Smooth muscle cell (in vitro differentiated cells): ENCODE measurements at regions not wholly inside any gene's neighbourhood (a gene's known extent, or its start where the extent isn't known, plus 50 kb on each side); places are given as distances from the start of the nearest gene placed in this dataset.

Source experiments
- DNase-seq: peaks from one replicate; lab custom pipeline; 2025; ENCODE audit not compliant: unreplicated experiment; lab: John Stamatoyannopoulos, UW
- H2AFZ ChIP-seq: fragments of 200-600 bp; sonication (generic); 2 replicates; pipeline ENCODE4 v1.6.0; 2016; ENCODE audit warnings: antibody characterized with exemption, low read depth, mild to moderate bottlenecking
- H3F3A ChIP-seq: fragments of 200-600 bp; sonication (generic); 2 replicates; pipeline ENCODE4 v1.6.0; 2017; ENCODE audit warnings: antibody characterized with exemption, low read depth
- H3K27ac ChIP-seq: fragments of 200-600 bp; sonication (generic); 2 replicates; pipeline ENCODE4 v1.5.1; 2016; ENCODE audit warnings: low read depth, mild to moderate bottlenecking
- H3K27me3 ChIP-seq: fragments of 200-600 bp; sonication (generic); 2 replicates; pipeline ENCODE4 v1.6.1; 2016; ENCODE audit warnings: low read depth, mild to moderate bottlenecking
- H3K36me3 ChIP-seq: fragments of 200-600 bp; sonication (generic); 2 replicates; pipeline ENCODE4 v1.5.1; 2016; ENCODE audit warnings: low read depth
- H3K4me1 ChIP-seq: fragments of 200-600 bp; sonication (generic); 2 replicates; pipeline ENCODE4 v1.5.1; 2016; ENCODE audit warnings: low read depth
- H3K4me2 ChIP-seq: fragments of 200-600 bp; sonication (generic); 2 replicates; pipeline ENCODE4 v1.6.0; 2016; ENCODE audit warnings: mild to moderate bottlenecking
- H3K4me3 ChIP-seq: fragments of 200-600 bp; sonication (generic); 2 replicates; pipeline ENCODE4 v1.5.1; 2016; ENCODE audit warnings: mild to moderate bottlenecking
- H3K79me2 ChIP-seq: fragments of 200-600 bp; sonication (generic); 2 replicates; pipeline ENCODE4 v1.6.0; 2016; ENCODE audit warnings: low read depth, mild to moderate bottlenecking
- H3K9ac ChIP-seq: fragments of 200-600 bp; sonication (generic); 2 replicates; pipeline ENCODE4 v1.6.0; 2016; ENCODE audit warnings: low read depth
- H3K9me3 ChIP-seq: fragments of 200-600 bp; sonication (generic); replicated peaks from 2 replicates; pipeline ENCODE4 v1.5.1; 2016; ENCODE audit warnings: low read depth
- H4K20me1 ChIP-seq: fragments of 200-600 bp; sonication (generic); 2 replicates; pipeline ENCODE4 v1.6.0; 2016; ENCODE audit warnings: low read depth
- CTCF ChIP-seq: fragments of 200-600 bp; sonication (generic); IDR thresholded peaks from 2 replicates; pipeline ENCODE4 v1.5.1; 2017; ENCODE audit warnings: borderline replicate concordance, mild to moderate bottlenecking, antibody characterized with exemption; ENCODE audit not compliant: insufficient read depth, poor library complexity, severe bottlenecking
- WGBS: methylation state at CpG from one replicate; pipeline ENCODE4 v1.1.7; 2016; ENCODE audit warnings: low lambda C conversion rate; 5-methylcytosine and 5-hydroxymethylcytosine counted together

- DNase-seq, result no peak
- TF ChIP-seq CTCF, result no peak
- no peaks in the 10 kb centered on the region for H3F3A ChIP-seq
- WGBS, result 72% methylated on average over 3 of the region's 3 CpGs
- H3K4me1 ChIP-seq, result peaks cover 12% of the 10 kb centered on the region
- H3K4me2 ChIP-seq, result no peak overlapping the region
- no peaks in the 10 kb centered on the region for H3K9me3 ChIP-seq
- no peak overlapping the region for H2AFZ ChIP-seq
- H3K4me3 ChIP-seq, result no peak overlapping the region
- H4K20me1 ChIP-seq, result no peaks in the 10 kb centered on the region
- H3K79me2 ChIP-seq, result no peaks in the 10 kb centered on the region
- no peak overlapping the region for H3K9ac ChIP-seq
- H3K36me3 ChIP-seq, result no peaks in the 10 kb centered on the region
- no peaks in the 10 kb centered on the region for H3K27me3 ChIP-seq
- H3K27ac ChIP-seq, result no peak overlapping the region
Measured at GRCh38 chr16:80350061-80350460, 190.7 kb upstream of the DYNLRB2 start.

- Histone ChIP-seq H3K36me3 (no peaks in the 10 kb centered on the region), H3K79me2 (no peaks in the 10 kb centered on the region), H3K9ac (no peak overlapping the region), H3F3A (no peaks in the 10 kb centered on the region), H3K4me2 (no peak overlapping the region), H3K9me3 (no peaks in the 10 kb centered on the region), H4K20me1 (no peaks in the 10 kb centered on the region), H3K4me1 (peaks cover 12% of the 10 kb centered on the region), H3K27ac (no peak overlapping the region), H3K27me3 (no peaks in the 10 kb centered on the region), H2AFZ (no peak overlapping the region), H3K4me3 (no peak overlapping the region)
- DNase-seq, result no peak
- no peak for TF ChIP-seq CTCF
- 93% methylated on average over 3 of the region's 3 CpGs for WGBS
Measured at GRCh38 chr16:80347900-80348299, 192.9 kb upstream of the DYNLRB2 start.

- H3K9me3 ChIP-seq, result no peaks in the 10 kb centered on the region
- TF ChIP-seq CTCF, result no peak
- H3K79me2 ChIP-seq, result no peaks in the 10 kb centered on the region
- H3F3A ChIP-seq, result no peaks in the 10 kb centered on the region
- H3K36me3 ChIP-seq, result no peaks in the 10 kb centered on the region
- DNase-seq, result no peak
- no peak overlapping the region for H3K9ac ChIP-seq
- H3K27me3 ChIP-seq, result no peaks in the 10 kb centered on the region
- H3K27ac ChIP-seq, result no peak overlapping the region
- no peaks in the 10 kb centered on the region for H4K20me1 ChIP-seq
- H3K4me2 ChIP-seq, result no peak overlapping the region
- H3K4me1 ChIP-seq, result peaks cover 12% of the 10 kb centered on the region
- WGBS, result 91% methylated on average over 3 of the region's 3 CpGs
- no peak overlapping the region for H2AFZ ChIP-seq
- H3K4me3 ChIP-seq, result no peak overlapping the region
Measured at GRCh38 chr16:80347002-80347401, 193.8 kb upstream of the DYNLRB2 start.

GRCh38 chr16:80346111-80346632, 194.6 kb upstream of the DYNLRB2 start:
- Histone ChIP-seq H3K4me3 (no peak overlapping the region), H3K36me3 (no peaks in the 10 kb centered on the region), H3K4me1 (peaks cover 12% of the 10 kb centered on the region), H3K9me3 (no peaks in the 10 kb centered on the region), H3K79me2 (no peaks in the 10 kb centered on the region), H4K20me1 (no peaks in the 10 kb centered on the region), H2AFZ (no peak overlapping the region), H3K27me3 (peaks cover 3% of the 10 kb centered on the region), H3K9ac (no peak overlapping the region), H3K27ac (no peak overlapping the region), H3K4me2 (no peak overlapping the region), H3F3A (no peaks in the 10 kb centered on the region)
- 67% methylated on average over 6 of the region's 6 CpGs for WGBS
- no peak for DNase-seq
- no peak for TF ChIP-seq CTCF
